Parathyroid adenoma (tissue), 2 donors: ENCODE measurements at regions not wholly inside any gene's neighbourhood (a gene's known extent, or its start where the extent isn't known, plus 50 kb on each side); places are given as distances from the start of the nearest gene placed in this dataset.

Experiments
- H2AFZ ChIP-seq: fragments of 300-600 bp; sonication (generic); one replicate; pipeline ENCODE4 v1.7.0; 2017; ENCODE audit warnings: antibody characterized with exemption, mild to moderate bottlenecking
- H3K27ac ChIP-seq: fragments of 300-600 bp; sonication (generic); one replicate; pipeline ENCODE4 v1.7.0; 2017
- H3K27me3 ChIP-seq: fragments of 300-600 bp; sonication (generic); one replicate; pipeline ENCODE4 v1.7.0; 2017; ENCODE audit warnings: low read length; ENCODE audit not compliant: control insufficient read depth, insufficient read depth
- H3K36me3 ChIP-seq: fragments of 300-600 bp; sonication (generic); one replicate; pipeline ENCODE4 v1.7.0; 2017; ENCODE audit warnings: low read length; ENCODE audit not compliant: control insufficient read depth, insufficient read depth
- H3K4me1 ChIP-seq: fragments of 300-600 bp; sonication (generic); one replicate; pipeline ENCODE4 v1.7.0; 2017; ENCODE audit warnings: control low read depth
- H3K4me2 ChIP-seq: fragments of 300-600 bp; sonication (generic); one replicate; pipeline ENCODE4 v1.7.0; 2017; ENCODE audit warnings: low read length
- H3K4me3 ChIP-seq: fragments of 300-600 bp; sonication (generic); one replicate; pipeline ENCODE4 v1.7.0; 2017; ENCODE audit warnings: low read depth, low read length
- H3K79me2 ChIP-seq: fragments of 300-600 bp; sonication (generic); one replicate; pipeline ENCODE4 v1.7.0; 2017; ENCODE audit warnings: control low read depth
- H3K9ac ChIP-seq: fragments of 300-600 bp; sonication (generic); one replicate; pipeline ENCODE4 v1.7.0; 2017; ENCODE audit warnings: mild to moderate bottlenecking
- H3K9me3 ChIP-seq: fragments of 300-600 bp; sonication (generic); one replicate; pipeline ENCODE4 v1.7.0; 2017; ENCODE audit warnings: low read length; ENCODE audit not compliant: control insufficient read depth
- CTCF ChIP-seq: fragments of 300-600 bp; sonication (generic); IDR thresholded peaks from one replicate; pipeline ENCODE4 v1.7.0; 2017; ENCODE audit warnings: antibody characterized with exemption, mild to moderate bottlenecking
- donor health status: primary hyperparathyroidism.

- no peak overlapping the region for H3K4me2 ChIP-seq
- no peak overlapping the region for H2AFZ ChIP-seq
- no peaks in the 10 kb centered on the region for H3K27me3 ChIP-seq
- H3K4me3 ChIP-seq: no peak overlapping the region
- H3K27ac ChIP-seq: no peak overlapping the region
- no peak for TF ChIP-seq CTCF
- H3K36me3 ChIP-seq: no peaks in the 10 kb centered on the region
- H3K9me3 ChIP-seq: no peaks in the 10 kb centered on the region
- no peaks in the 10 kb centered on the region for H3K4me1 ChIP-seq
- no peaks in the 10 kb centered on the region for H3K79me2 ChIP-seq
- no peak overlapping the region for H3K9ac ChIP-seq
Measured at GRCh38 chr2:37820471-37820986, 104.6 kb upstream of the RMDN2 start.

- TF ChIP-seq CTCF: no peak
- Histone ChIP-seq H3K9ac (no peak overlapping the region), H3K79me2 (no peaks in the 10 kb centered on the region), H3K4me1 (peaks cover 4% of the 10 kb centered on the region), H2AFZ (no peak overlapping the region), H3K27ac (no peak overlapping the region), H3K36me3 (no peaks in the 10 kb centered on the region), H3K4me2 (no peak overlapping the region), H3K27me3 (no peaks in the 10 kb centered on the region), H3K4me3 (no peak overlapping the region), H3K9me3 (no peaks in the 10 kb centered on the region)
Measured at GRCh38 chr2:37825586-37825985, 99.5 kb upstream of the RMDN2 start.

GRCh38 chr2:37826611-37827010, 98.5 kb upstream of the RMDN2 start:
- Histone ChIP-seq H3K9me3 (no peaks in the 10 kb centered on the region), H3K4me1 (peaks cover 4% of the 10 kb centered on the region), H3K4me2 (no peak overlapping the region), H3K36me3 (no peaks in the 10 kb centered on the region), H3K27ac (no peak overlapping the region), H2AFZ (no peak overlapping the region), H3K79me2 (no peaks in the 10 kb centered on the region), H3K27me3 (no peaks in the 10 kb centered on the region), H3K4me3 (no peak overlapping the region), H3K9ac (no peak overlapping the region)
- no peak for TF ChIP-seq CTCF

- H3K27me3 ChIP-seq: no peaks in the 10 kb centered on the region
- no peak overlapping the region for H3K4me2 ChIP-seq
- no peaks in the 10 kb centered on the region for H3K36me3 ChIP-seq
- no peak overlapping the region for H3K9ac ChIP-seq
- no peak overlapping the region for H3K4me3 ChIP-seq
- no peaks in the 10 kb centered on the region for H3K79me2 ChIP-seq
- H3K9me3 ChIP-seq: no peaks in the 10 kb centered on the region
- no peak overlapping the region for H2AFZ ChIP-seq
- TF ChIP-seq CTCF: no peak
- H3K27ac ChIP-seq: no peak overlapping the region
- H3K4me1 ChIP-seq: peaks cover 4% of the 10 kb centered on the region
Measured at GRCh38 chr2:37827455-37827854, 97.6 kb upstream of the RMDN2 start.

- no peak overlapping the region for H3K4me3 ChIP-seq
- no peak overlapping the region for H3K27ac ChIP-seq
Measured at GRCh38 chr2:37827911-37828511, 97.1 kb upstream of the RMDN2 start.

More at GRCh38 chr2:37827911-37828511, 97.1 kb upstream of the RMDN2 start:
- no peaks in the 10 kb centered on the region for H3K9me3 ChIP-seq
- peaks cover 4% of the 10 kb centered on the region for H3K4me1 ChIP-seq
- no peak overlapping the region for H3K9ac ChIP-seq
- no peak for TF ChIP-seq CTCF
- no peak overlapping the region for H3K4me2 ChIP-seq
- H2AFZ ChIP-seq: no peak overlapping the region
- H3K36me3 ChIP-seq: no peaks in the 10 kb centered on the region
- H3K27me3 ChIP-seq: no peaks in the 10 kb centered on the region
- H3K79me2 ChIP-seq: no peaks in the 10 kb centered on the region
